Natural killer cell treated with Interleukin-12 subunit alpha and Interleukin-12 subunit beta and Interleukin-15 and Interleukin-18, amount 100 ng/mL, for 72 hours (primary cell): ENCODE measurements at regions not wholly inside any gene's neighbourhood (a gene's known extent, or its start where the extent isn't known, plus 50 kb on each side); places are given as distances from the start of the nearest gene placed in this dataset.

ENCODE experiments used
- ATAC-seq, 2 donors: fragments of 150-1000 bp; cut with Tn5 transposase in 1 of 2; sonication (Bioruptor Pico), chemical (Tn5 transposase) in 1 of 2; 2 replicates each; pipeline ENCODE4 v1.10.0; 2021
- DNase-seq: peaks from one replicate; pipeline ENCODE4 v3.0.0; 2022; ENCODE audit warnings: low spot score
- H3K27ac Mint-ChIP-seq, 2 donors: 1 replicate in 1 of 2; 2 replicates in 1 of 2; pipeline ENCODE4 v1.8.0; 2022; ENCODE audit warnings: mixed read lengths in 2 of 2, mild to moderate bottlenecking in 1 of 2, moderate library complexity in 1 of 2
- H3K27me3 Mint-ChIP-seq, 2 donors: 1 replicate in 1 of 2; 2 replicates in 1 of 2; pipeline ENCODE4 v1.8.0; 2022; ENCODE audit warnings: mixed read lengths in 2 of 2
- H3K36me3 Mint-ChIP-seq: one replicate; pipeline ENCODE4 v1.8.0; 2022; ENCODE audit warnings: mixed read lengths
- H3K4me1 Mint-ChIP-seq, 2 donors: 1 replicate in 1 of 2; 2 replicates in 1 of 2; pipeline ENCODE4 v1.8.0; 2022; ENCODE audit warnings: low read depth in 2 of 2, mixed read lengths in 2 of 2, mild to moderate bottlenecking in 1 of 2
- H3K4me3 Mint-ChIP-seq: one replicate; pipeline ENCODE4 v1.8.0; 2022; ENCODE audit warnings: mixed read lengths
- H3K9me3 Mint-ChIP-seq: 2 replicates; pipeline ENCODE4 v1.8.0; 2022; ENCODE audit warnings: mixed read lengths

DNA sequence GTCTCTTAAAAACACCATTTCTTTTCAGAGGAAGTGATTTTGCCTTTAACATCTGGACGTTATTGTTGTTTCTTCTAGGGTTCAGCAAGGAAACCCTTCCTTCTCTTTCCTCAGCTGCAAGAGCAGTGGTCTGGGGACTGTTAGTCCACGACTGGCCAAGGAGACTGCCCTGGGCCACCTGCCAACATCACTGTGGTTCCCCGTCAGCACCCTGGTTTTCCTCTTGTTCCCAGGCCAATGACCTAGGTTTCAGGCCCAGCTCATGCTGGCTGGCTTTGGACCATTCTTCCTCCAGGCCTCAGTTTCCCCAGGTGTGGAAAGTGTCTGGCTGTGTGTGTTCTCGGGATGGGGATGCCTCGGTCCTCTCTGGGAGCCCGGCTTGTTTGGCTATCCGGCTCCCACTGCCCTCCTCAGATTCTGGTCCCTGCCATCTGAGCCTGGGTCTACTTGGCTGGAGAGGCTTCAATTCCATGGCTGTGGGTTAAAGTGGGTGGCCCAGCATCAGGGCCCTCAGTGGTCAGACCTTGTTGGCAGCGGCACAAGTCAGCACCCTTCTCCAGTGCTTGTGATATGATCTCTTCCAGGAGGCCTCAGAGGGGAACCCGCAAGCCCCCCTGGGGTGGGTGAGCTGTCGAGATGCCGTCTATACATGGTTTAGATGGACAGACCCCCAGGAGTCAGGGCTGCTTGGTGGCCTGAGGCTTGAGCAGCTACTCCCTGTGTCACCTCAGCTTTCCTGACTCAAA, 234.3 kb upstream of the HS6ST1 start:
- no peak overlapping the region for H3K4me3 Mint-ChIP-seq
- no peak for ATAC-seq
- no peaks in the 10 kb centered on the region for H3K9me3 Mint-ChIP-seq
- H3K36me3 Mint-ChIP-seq, result no peaks in the 10 kb centered on the region
- H3K4me1 Mint-ChIP-seq, result no peaks in the 10 kb centered on the region
- H3K27ac Mint-ChIP-seq, result no peak overlapping the region
- no peak for DNase-seq
- no peaks in the 10 kb centered on the region for H3K27me3 Mint-ChIP-seq

DNA sequence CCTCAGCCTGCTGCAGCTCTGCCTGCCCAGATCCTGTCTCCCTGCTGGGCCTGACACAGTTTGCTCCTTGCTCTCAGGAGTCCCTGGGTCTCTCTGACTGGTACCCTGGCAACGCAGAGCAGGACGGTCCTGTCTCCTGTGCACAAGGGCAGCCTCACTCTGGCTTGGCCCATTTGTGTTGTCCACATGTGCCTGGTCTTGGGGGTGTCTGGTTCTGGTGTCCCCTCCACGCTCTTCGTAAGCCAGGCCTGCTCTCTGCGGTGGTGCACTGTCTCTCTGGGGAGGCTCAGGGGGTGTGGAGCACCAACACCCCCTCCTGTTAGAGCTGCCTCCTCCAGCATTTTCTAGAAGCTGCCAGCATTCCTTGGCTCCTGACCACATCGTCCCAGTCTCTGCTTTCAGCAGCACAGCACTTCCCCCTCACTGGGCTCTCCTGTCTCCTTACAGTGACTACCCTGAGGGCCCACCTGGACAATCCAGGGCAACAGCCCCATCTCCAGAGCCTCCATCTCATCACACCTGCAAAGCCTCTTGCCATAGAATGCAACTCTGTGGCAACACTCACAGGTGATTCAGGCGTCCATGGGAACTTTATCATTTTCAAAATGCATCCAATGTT, 235.6 kb upstream of the HS6ST1 start:
- Mint-ChIP-seq H3K4me1 (no peaks in the 10 kb centered on the region), H3K36me3 (no peaks in the 10 kb centered on the region), H3K27me3 (peaks cover 0 to 4% of the 10 kb centered on the region in 2 donors), H3K4me3 (no peak overlapping the region), H3K9me3 (no peaks in the 10 kb centered on the region), H3K27ac (no peak overlapping the region)
- no peak for DNase-seq
- no peak for ATAC-seq

DNA sequence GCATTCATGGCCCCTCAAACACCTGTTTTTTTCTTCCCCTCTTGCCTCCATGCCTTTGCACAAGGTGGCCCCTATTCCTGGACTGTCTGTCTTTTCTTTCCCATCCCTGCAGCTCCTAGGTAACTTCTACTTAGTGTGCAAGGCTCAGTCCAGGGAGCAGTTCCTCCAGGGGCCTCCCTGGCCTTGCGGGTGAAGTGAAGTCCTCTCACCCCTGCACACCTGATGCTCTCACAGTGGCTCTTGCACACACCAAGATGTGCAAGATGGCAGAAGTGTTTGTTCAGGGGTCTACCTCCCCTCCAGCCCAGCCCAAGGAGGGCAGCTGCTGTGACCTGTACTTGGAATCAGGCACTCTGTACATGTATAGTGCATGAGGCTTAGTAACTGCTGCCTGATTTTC, 236.8 kb upstream of the HS6ST1 start:
- ATAC-seq, result no peak
- Mint-ChIP-seq H3K9me3 (no peaks in the 10 kb centered on the region), H3K36me3 (no peaks in the 10 kb centered on the region), H3K4me3 (no peak overlapping the region), H3K4me1 (no peaks in the 10 kb centered on the region), H3K27ac (no peak overlapping the region), H3K27me3 (peaks cover 3 to 10% of the 10 kb centered on the region in 2 donors)
- no peak for DNase-seq

DNA sequence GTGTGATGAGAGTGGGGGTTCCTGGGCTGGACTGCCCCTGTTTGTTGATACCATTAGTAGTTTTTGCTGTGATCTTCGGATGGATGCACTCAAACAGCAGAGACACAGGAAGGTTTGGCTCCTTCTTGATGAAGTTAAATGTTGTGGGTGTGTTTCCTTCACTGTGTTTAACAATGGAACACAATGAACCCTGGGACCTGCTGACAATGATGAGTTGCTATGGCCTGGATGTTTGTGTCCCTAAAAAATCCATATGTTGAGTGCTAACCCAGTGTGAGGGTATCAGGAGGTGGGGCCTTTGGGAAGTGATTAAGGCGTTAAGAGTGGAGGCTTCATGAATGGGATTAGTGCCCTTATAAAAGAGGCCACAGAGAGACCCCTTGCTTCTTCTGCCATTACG, 237.4 kb upstream of the HS6ST1 start:
- Mint-ChIP-seq H3K9me3 (no peaks in the 10 kb centered on the region), H3K27ac (no peak overlapping the region), H3K27me3 (peaks cover 3 to 11% of the 10 kb centered on the region in 2 donors), H3K4me3 (no peak overlapping the region), H3K4me1 (no peaks in the 10 kb centered on the region), H3K36me3 (no peaks in the 10 kb centered on the region)
- DNase-seq, result no peak
- no peak for ATAC-seq

DNA sequence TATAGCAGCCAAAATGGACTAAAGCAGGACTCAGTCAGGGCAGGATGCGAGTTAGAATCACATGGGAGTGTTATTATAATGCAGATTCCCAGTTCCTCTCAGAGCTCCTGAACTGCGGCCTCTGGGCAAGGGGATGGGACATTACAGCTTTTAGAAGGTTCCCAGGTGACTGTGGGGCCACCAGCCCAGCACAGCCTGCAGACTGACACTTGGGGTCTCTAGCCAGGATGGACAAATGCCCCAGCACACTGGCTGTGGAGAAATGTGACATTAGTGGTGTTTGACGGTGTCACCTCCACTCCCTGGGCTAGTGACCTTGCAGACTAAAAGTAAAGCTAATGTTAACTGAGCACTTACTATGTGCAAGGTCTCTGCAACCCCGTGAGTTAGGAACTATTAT, 238.0 kb upstream of the HS6ST1 start:
- H3K9me3 Mint-ChIP-seq, result no peaks in the 10 kb centered on the region
- ATAC-seq (no peak), DNase-seq (no peak)
- H3K27ac Mint-ChIP-seq, result no peak overlapping the region
- H3K4me3 Mint-ChIP-seq, result no peak overlapping the region
- H3K27me3 Mint-ChIP-seq, result peaks cover 3 to 16% of the 10 kb centered on the region in 2 donors
- no peaks in the 10 kb centered on the region for H3K36me3 Mint-ChIP-seq
- no peaks in the 10 kb centered on the region for H3K4me1 Mint-ChIP-seq

DNA sequence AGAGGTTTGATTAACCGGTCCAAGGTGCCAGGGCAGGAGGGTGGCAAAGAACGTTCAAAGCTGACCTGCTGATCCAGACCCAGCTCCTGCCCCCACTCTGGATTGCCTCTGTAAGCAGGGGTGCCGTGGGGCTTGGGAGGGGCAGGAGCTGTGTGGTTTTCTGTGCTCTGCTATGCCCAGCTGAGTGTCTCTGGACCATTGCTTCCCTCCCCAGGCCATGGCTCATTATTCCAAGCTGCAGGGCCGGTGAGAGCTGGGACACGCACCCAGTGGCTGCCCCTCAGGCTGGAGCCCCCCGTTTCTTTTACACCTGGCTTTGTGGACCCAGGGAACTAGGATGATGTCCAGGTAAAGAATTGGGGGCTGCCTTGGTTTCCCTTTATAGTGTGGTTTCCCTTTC, 238.4 kb upstream of the HS6ST1 start:
- Mint-ChIP-seq H3K27ac (no peak overlapping the region), H3K9me3 (no peaks in the 10 kb centered on the region), H3K4me1 (no peaks in the 10 kb centered on the region), H3K4me3 (no peak overlapping the region), H3K36me3 (no peaks in the 10 kb centered on the region), H3K27me3 (peaks cover 3 to 16% of the 10 kb centered on the region in 2 donors)
- ATAC-seq, result no peak
- no peak for DNase-seq

DNA sequence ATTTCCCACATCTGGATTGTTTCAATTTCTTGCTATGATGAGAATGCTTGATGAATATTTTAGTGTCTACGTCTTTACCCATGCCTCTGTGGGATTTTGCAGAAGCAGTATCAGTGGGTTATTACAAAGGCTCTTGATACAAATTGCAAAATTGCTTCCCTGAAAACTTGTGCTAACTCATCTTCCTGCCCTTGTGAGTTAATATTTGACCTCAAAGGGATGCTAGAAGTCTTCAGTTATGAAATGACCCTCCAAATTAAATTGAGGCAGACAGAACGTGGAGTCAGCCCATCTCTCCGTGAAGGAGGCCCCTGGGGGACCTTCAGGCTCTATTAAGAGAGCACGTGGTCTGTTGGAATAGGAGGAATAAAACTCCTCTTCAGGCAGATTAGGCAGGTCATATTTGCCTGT, 239.2 kb upstream of the HS6ST1 start:
- Mint-ChIP-seq H3K27me3 (peaks cover 3 to 16% of the 10 kb centered on the region in 2 donors), H3K4me1 (no peaks in the 10 kb centered on the region), H3K9me3 (no peaks in the 10 kb centered on the region), H3K36me3 (no peaks in the 10 kb centered on the region), H3K4me3 (no peak overlapping the region), H3K27ac (no peak overlapping the region)
- no peak for ATAC-seq
- DNase-seq, result no peak

DNA sequence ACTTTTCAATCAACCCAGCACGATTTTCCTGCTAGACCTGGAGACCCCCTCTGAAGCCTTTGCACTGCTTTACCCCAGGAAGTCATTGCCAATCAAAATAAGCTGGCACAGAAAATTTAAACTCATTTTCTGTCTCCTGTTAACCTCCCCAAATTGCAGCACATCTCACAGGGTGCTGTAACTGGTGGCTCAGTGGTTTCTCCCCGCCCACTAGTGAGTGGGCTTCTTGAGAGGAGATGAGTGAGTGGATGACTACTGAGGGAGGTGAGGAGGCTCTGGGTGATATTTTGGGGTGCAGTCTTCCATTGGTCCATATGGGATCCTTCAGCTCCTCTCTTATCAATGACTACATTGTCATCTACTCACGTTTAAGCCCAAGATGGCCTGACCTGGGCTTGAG, 239.8 kb upstream of the HS6ST1 start:
- Mint-ChIP-seq H3K27me3 (peaks cover 3 to 16% of the 10 kb centered on the region in 2 donors), H3K36me3 (no peaks in the 10 kb centered on the region), H3K9me3 (no peaks in the 10 kb centered on the region), H3K4me1 (no peaks in the 10 kb centered on the region), H3K27ac (no peak overlapping the region), H3K4me3 (no peak overlapping the region)
- ATAC-seq (no peak), DNase-seq (no peak)

DNA sequence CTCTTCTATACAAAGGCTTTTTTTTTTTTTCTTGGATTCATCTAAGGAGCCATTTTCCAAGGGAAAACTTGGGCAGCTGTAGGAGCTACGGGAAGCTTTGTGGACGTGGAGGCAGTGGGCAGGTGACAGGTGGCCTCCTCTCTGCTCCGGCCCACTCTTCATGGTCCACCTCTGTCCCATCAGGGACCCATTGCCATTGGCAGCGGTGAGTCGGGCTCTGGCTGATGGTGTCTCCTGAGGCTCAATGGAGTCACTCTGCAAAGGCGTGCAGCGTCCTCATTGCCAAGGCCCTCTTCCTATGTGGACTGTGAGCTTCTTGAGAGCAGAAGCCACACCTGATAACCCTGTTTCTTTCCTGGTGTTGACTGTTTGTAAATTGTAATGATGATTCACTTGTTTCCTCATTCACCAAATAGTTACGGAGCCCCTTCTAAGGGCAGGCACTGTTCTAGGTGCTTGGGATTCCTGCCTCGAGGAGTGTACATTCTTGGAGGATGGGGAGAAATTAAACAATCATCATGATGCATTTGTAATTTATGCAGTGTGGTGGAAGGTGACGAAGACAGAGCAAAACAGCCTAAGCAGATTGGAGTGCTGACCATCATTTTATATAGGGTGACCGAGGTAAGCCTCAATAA, 240.3 kb upstream of the HS6ST1 start:
- Mint-ChIP-seq H3K4me3 (no peak overlapping the region), H3K27ac (no peak overlapping the region), H3K4me1 (no peaks in the 10 kb centered on the region), H3K27me3 (peaks cover 3 to 16% of the 10 kb centered on the region in 2 donors), H3K9me3 (no peaks in the 10 kb centered on the region), H3K36me3 (no peaks in the 10 kb centered on the region)
- DNase-seq (no peak), ATAC-seq (no peak)

DNA sequence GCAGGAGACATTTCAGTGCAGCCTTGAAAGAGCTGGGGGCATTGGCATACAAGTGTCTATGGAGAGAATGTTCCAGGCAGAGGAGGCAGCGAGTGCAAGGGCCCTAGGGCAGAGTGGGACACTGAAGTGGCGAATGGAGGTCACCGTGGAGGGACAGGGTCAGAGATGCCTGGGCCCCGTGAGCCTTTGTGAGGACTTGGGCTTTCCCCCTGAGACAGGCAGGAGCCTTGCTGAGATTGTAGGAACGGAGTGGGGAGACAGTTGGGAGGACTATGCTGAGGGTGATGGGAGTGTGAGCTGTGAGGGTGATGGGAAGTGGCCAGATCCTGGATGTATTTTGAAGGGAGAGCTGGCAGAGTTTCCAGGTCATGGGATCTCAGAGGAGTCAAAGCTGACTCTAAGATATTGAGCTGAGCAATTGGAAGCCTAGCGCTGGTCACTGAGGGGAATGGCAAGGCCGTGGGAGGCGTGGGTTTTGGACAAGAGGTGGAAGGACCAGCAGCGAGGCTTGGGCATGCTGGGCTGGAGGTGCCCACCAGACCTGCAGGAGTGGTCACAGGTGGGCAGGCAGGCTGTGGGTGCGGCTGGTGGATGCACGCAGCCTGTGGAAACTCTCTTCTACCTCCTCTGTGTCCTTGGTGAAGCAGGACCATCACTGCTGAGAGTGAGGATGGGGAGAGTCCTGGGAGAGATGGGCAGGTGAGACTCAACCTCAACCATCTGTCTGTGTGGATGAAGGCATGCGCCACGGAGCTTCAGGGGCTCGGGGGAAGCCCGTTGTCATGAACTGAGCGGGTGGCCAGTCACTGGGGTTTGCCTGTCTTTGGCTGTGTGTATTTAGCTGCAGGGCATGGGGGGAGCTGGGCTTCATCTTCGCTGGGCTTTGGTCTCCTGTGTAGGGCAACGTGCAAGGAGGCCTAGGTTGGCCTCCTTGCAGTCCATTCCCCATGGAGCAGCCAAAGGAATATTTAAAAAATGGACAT, 241.2 kb upstream of the HS6ST1 start:
- H3K27ac Mint-ChIP-seq, result no peak overlapping the region
- H3K27me3 Mint-ChIP-seq, result peaks cover 3 to 16% of the 10 kb centered on the region in 2 donors
- H3K9me3 Mint-ChIP-seq, result no peaks in the 10 kb centered on the region
- no peak overlapping the region for H3K4me3 Mint-ChIP-seq
- ATAC-seq, result no peak
- H3K4me1 Mint-ChIP-seq, result no peaks in the 10 kb centered on the region
- H3K36me3 Mint-ChIP-seq, result no peaks in the 10 kb centered on the region
- DNase-seq, result no peak

DNA sequence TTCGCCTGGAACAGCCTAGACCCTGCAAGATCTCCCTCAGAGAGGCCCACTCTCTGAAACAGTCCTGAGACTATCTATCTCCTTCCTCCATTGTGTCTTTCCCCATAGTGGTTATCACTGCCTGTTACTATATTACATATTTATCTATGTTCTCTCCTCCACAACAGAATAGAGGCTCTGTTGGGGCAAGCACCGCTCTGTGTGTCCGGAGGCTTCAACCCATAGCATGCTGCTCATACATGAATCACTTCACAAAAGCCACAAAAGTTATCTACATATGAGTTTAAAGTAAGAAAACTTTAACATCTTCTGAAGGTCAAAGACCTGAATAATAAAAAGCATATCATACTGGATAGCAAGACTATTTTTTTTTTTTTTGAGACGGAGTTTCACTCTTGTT, 242.1 kb upstream of the HS6ST1 start:
- DNase-seq (no peak), ATAC-seq (no peak)
- Mint-ChIP-seq H3K4me1 (no peaks in the 10 kb centered on the region), H3K9me3 (no peaks in the 10 kb centered on the region), H3K36me3 (no peaks in the 10 kb centered on the region), H3K27me3 (peaks cover 3 to 16% of the 10 kb centered on the region in 2 donors), H3K4me3 (no peak overlapping the region), H3K27ac (no peak overlapping the region)

DNA sequence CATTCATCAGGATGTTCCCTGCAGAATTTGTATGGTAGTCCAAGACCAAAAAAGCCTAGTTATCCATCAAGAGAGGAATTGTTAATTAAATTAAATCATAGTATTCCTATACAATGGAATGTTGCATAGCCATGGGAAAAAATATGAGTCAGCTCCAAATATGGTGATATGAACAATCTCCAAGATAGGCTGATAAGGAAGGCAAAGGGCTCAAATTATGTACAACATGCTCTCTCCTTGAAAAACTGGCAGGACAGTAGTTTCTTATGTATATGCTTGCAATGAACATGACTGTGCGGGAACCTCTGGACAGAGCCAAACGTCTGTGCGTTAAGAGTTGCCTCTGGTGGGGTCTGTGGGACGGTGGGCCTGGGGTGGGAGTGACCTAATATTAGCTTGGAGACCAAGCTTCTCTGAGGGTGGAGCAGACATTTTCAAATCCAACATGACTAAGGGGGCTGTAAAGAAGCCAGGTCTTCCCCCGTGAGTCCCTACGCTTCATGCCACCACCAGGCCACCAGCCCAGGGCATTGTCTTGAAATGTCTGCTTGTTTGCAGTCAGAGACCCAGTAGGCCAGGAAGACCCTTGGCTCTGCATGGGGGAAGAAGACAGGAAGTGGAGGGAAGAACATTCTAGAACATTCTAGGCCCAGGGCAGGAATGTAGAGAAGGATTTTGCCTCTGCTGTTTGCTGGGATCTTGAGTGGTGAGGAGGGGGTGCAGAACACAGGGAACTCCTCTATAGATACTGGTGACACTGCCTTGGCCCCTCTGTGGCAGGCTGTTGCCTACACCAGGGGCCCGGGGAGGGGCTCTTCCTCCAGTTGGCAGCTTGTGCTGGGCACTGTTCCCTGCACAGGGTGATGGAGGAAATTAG, 244.0 kb upstream of the HS6ST1 start:
- no peak overlapping the region for H3K27ac Mint-ChIP-seq

DNA sequence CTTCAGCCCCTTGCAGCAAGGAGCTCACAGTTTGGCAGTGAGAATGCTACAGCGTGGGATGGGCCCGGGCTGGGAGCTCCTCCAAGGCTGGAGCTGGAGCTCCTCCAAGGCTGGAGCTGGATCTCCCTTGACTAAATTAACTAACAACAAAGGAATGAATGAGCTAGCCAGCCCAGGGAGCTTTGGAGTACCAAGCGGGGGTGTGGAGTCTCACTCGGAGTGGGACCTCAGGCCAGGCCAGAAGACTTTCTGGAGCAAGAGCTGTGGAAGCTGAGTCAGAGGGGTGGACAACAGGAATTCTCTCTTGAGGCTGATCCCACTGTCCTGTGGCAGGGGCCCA, 244.7 kb upstream of the HS6ST1 start:
- DNase-seq (no peak), ATAC-seq (no peak)
- H3K27me3 Mint-ChIP-seq, result peaks cover 3 to 23% of the 10 kb centered on the region in 2 donors
- no peaks in the 10 kb centered on the region for H3K36me3 Mint-ChIP-seq
- no peaks in the 10 kb centered on the region for H3K9me3 Mint-ChIP-seq
- H3K4me1 Mint-ChIP-seq, result no peaks in the 10 kb centered on the region
- H3K4me3 Mint-ChIP-seq, result no peak overlapping the region
- no peak overlapping the region for H3K27ac Mint-ChIP-seq

More for the DNA sequence above, 244.0 kb upstream of the HS6ST1 start:
- ATAC-seq (peak in 1 of 2 donors; percentile 49), DNase-seq (no peak)
- no peak overlapping the region for H3K4me3 Mint-ChIP-seq
- H3K36me3 Mint-ChIP-seq, result no peaks in the 10 kb centered on the region
- H3K9me3 Mint-ChIP-seq, result no peaks in the 10 kb centered on the region
- no peaks in the 10 kb centered on the region for H3K4me1 Mint-ChIP-seq
- H3K27me3 Mint-ChIP-seq, result peaks cover 3 to 23% of the 10 kb centered on the region in 2 donors
